ENCODE measurements at regions not wholly inside any gene's neighbourhood (a gene's known extent, or its start where the extent isn't known, plus 50 kb on each side); places are given as distances from the start of the nearest gene placed in this dataset.

GRCh38 chr2:182509216-182509615 is 82.4 kb upstream of the PDE1A start:
- intact Hi-C loops (cut with micrococcal nuclease; ENCODE audit: unreplicated experiment) (no loop called here), in situ Hi-C loops (cut with HindIII; ENCODE audit: low pct_unique_long_range_greater_than_20kb, low sequenced_read_pairs) (no loop called here)
- DNase-seq (ENCODE audit: low read depth, low spot score) = no peak
- POLR2A ChIA-PET = interaction anchor here (0.6 kb wide), 1 partner anchor 11 kb away, joined by 6 read pairs; no protein-coding TSS in a partner anchor
- Histone ChIP-seq H3K27ac (ENCODE audit: low read length) (no peak overlapping the region), H3K27me3 (ENCODE audit: control insufficient read depth, insufficient read depth, low read length) (no peaks in the 10 kb centered on the region), H3K4me3 (ENCODE audit: low read depth in 2 of 2, low read length in 2 of 2) (no peak overlapping the region), H3K36me3 (ENCODE audit: control insufficient read depth, insufficient read depth, low read length) (no peaks in the 10 kb centered on the region), H3K4me1 (ENCODE audit: control insufficient read depth, insufficient read depth, low read length) (no peaks in the 10 kb centered on the region), H3K9me3 (ENCODE audit: control insufficient read depth, insufficient read depth, low read depth, low read length) (no peaks in the 10 kb centered on the region)
- ATAC-seq = no peak
- TF ChIP-seq SIN3A (IDR thresholded peaks at IDR 0.05; ENCODE audit: borderline replicate concordance, insufficient read depth, low read depth, low read length) = no peak
- no peak for TF ChIP-seq TCF7L2 (IDR thresholded peaks at IDR 0.05; ENCODE audit: low read depth, low read length)
- TF ChIP-seq REST (IDR thresholded peaks at IDR 0.05; ENCODE audit: insufficient read depth in 1 of 2, low read depth in 2 of 2, low read length in 1 of 2) = no peak
- TF ChIP-seq CTCF (IDR thresholded peaks at IDR 0.05) = no peak
- TF ChIP-seq POLR2AphosphoS5 (IDR thresholded peaks at IDR 0.05; ENCODE audit: low read depth, low read length) = no peak
- BruUV-seq (replicated peaks) = no TSS peak
- CTCF ChIA-PET = no interaction called here

- DNase-seq (ENCODE audit: low read depth, low spot score) (no peak), ATAC-seq (no peak)
- H3K27me3 ChIP-seq (ENCODE audit: control insufficient read depth, insufficient read depth, low read length) = no peaks in the 10 kb centered on the region
- in situ Hi-C loops (cut with HindIII; ENCODE audit: low pct_unique_long_range_greater_than_20kb, low sequenced_read_pairs) (no loop called here), intact Hi-C loops (cut with micrococcal nuclease; ENCODE audit: unreplicated experiment) (no loop called here)
- BruUV-seq (replicated peaks) = no TSS peak
- ChIA-PET CTCF (no interaction called here), POLR2A (no interaction called here)
- H3K36me3 ChIP-seq (ENCODE audit: control insufficient read depth, insufficient read depth, low read length) = no peaks in the 10 kb centered on the region
- TF ChIP-seq POLR2AphosphoS5 (IDR thresholded peaks at IDR 0.05; ENCODE audit: low read depth, low read length) (no peak), REST (IDR thresholded peaks at IDR 0.05; ENCODE audit: insufficient read depth in 1 of 2, low read depth in 2 of 2, low read length in 1 of 2) (no peak), TCF7L2 (IDR thresholded peaks at IDR 0.05; ENCODE audit: low read depth, low read length) (no peak), SIN3A (IDR thresholded peaks at IDR 0.05; ENCODE audit: borderline replicate concordance, insufficient read depth, low read depth, low read length) (no peak), CTCF (IDR thresholded peaks at IDR 0.05) (no peak)
- no peaks in the 10 kb centered on the region for H3K9me3 ChIP-seq (ENCODE audit: control insufficient read depth, insufficient read depth, low read depth, low read length)
- H3K4me1 ChIP-seq (ENCODE audit: control insufficient read depth, insufficient read depth, low read length) = no peaks in the 10 kb centered on the region
- no peak overlapping the region for H3K27ac ChIP-seq (ENCODE audit: low read length)
- no peak overlapping the region for H3K4me3 ChIP-seq (ENCODE audit: low read depth in 2 of 2, low read length in 2 of 2)
Measured at GRCh38 chr2:182521453-182522404, 94.9 kb upstream of the PDE1A start.

Measured in Panc1 (cell line).